ENCODE measurements at regions not wholly inside any gene's neighbourhood (a gene's known extent, or its start where the extent isn't known, plus 50 kb on each side); places are given as distances from the start of the nearest gene placed in this dataset.

DNA sequence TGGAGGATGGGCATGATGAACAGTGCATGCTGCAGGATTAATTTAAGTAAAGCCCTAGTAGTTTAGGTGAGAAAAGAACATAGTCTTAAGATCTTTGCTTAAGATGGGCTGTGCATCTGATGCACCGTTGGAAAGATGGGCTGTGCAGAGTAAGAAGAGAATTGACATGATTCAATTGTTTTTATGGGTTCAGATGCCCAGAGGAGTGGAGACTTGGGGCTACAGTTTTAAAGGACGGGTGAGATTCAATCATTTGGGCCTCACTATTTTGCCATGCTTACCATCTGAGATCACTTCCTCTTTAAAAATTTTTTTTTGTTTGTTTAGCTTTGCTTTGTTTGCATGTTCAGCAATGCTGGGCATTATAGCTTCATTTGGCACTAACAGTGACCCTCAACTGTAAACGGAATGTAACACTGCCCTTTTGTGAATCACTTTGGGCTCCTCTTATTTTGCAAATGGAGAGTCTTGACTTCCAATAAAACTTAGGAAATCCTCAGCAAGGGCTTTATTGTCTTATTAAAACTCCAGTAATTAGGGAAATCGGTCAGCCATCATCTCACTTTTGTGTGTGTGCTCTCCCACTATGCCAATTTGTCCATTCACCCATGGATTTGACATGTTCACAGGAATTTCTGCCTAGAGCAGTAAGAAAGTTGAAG, 216.1 kb upstream of the TLL1 start:
- Histone ChIP-seq H2BK5ac (ENCODE audit: insufficient read length, low read length) (no peak overlapping the region), H2BK20ac (ENCODE audit: low read depth, low read length, poor library complexity, severe bottlenecking) (no peak overlapping the region), H4K20me1 (ENCODE audit: control insufficient read depth, insufficient read depth, insufficient read length) (no peaks in the 10 kb centered on the region), H3K56ac (ENCODE audit: insufficient read length, low read depth, low read length) (no peak overlapping the region), H3K4me2 (ENCODE audit: insufficient read depth, insufficient read length, low read length) (peak overlapping the region; percentile 19), H3K27ac (ENCODE audit: insufficient read length, low read depth, low read length) (no peak overlapping the region), H2BK12ac (ENCODE audit: insufficient read length, low read depth, low read length) (no peak overlapping the region), H2BK15ac (ENCODE audit: low read depth, low read length) (no peak overlapping the region), H3K14ac (ENCODE audit: insufficient read depth, low read length) (no peak overlapping the region), H4K8ac (replicated peaks; ENCODE audit: insufficient read length, low read depth, low read length) (no peak overlapping the region), H3K4me1 (ENCODE audit: insufficient read depth, low read length) (peaks cover 2% of the 10 kb centered on the region; the same call in 1 of the 2 replicates), H3K23ac (ENCODE audit: insufficient read length, low read depth, low read length) (no peak overlapping the region), H4K91ac (ENCODE audit: insufficient read length, low read depth, low read length) (no peak overlapping the region), H3K27me3 (ENCODE audit: insufficient read depth, low read length) (no peaks in the 10 kb centered on the region), H3K23me2 (ENCODE audit: insufficient read length, low read depth, low read length, poor library complexity, severe bottlenecking) (no peaks in the 10 kb centered on the region), H3K4ac (ENCODE audit: low read depth, low read length) (no peak overlapping the region), H2BK120ac (ENCODE audit: low read depth, low read length, poor library complexity, severe bottlenecking) (no peak overlapping the region), H3K18ac (ENCODE audit: insufficient read length, low read depth, low read length) (no peak overlapping the region), H2AK5ac (ENCODE audit: insufficient read length, low read length) (no peak overlapping the region), H3T11ph (ENCODE audit: low read length) (no peak overlapping the region), H3K9ac (ENCODE audit: extremely low read depth, insufficient read length, low read length) (no peak overlapping the region), H2AFZ (ENCODE audit: low read length) (no peak overlapping the region), H3K79me2 (ENCODE audit: insufficient read depth, low read length) (no peaks in the 10 kb centered on the region), H3K79me1 (ENCODE audit: insufficient read depth, low read depth, low read length, poor library complexity, severe bottlenecking) (no peaks in the 10 kb centered on the region), H3K9me3 (ENCODE audit: control insufficient read depth, low read depth, low read length) (no peaks in the 10 kb centered on the region), H4K5ac (ENCODE audit: insufficient read length, low read depth, low read length) (no peak overlapping the region)
- peaks cover 0 to 4% (median 0%) of the 10 kb centered on the region in 3 experiments; a peak in 2 of 7 replicates for H3K36me3 Mint-ChIP-seq (ENCODE audit: insufficient read depth in 1 of 3, low read depth in 3 of 3)
- H3K4me1 Mint-ChIP-seq = peaks cover 30 to 36% of the 10 kb centered on the region in 2 experiments
- H3K9me3 Mint-ChIP-seq = peaks cover 0 to 3% of the 10 kb centered on the region in 2 experiments; a peak in 2 of 5 replicates
- no CpG with 5 or more reads among the region's 4 CpGs for WGBS (ENCODE audit: extremely low coverage, insufficient read length, low lambda C conversion rate)
- H3K27ac Mint-ChIP-seq = peak overlapping the region; percentile 31 to 66 (median 53)
- no peak for DNase-seq
- H3K27me3 Mint-ChIP-seq (ENCODE audit: low read depth) = peaks cover 2% of the 10 kb centered on the region
- H3K4me3 Mint-ChIP-seq = peak overlapping the region; percentile 0 to 31; a peak in 3 of 5 replicates
- no peak for TF ChIP-seq CTCF (conservative IDR thresholded peaks at IDR 0.05)

Measured in H9 (cell line).